A549 (cell line): ENCODE measurements at regions not wholly inside any gene's neighbourhood (a gene's known extent, or its start where the extent isn't known, plus 50 kb on each side); places are given as distances from the start of the nearest gene placed in this dataset.

Source experiments
- CEBPB ChIP-seq, 2 experiments: fragments of >200 bp in 1 of 2; sonication (Bioruptor Twin) in 1 of 2; formaldehyde crosslinking in 1 of 2; IDR thresholded peaks; 2 replicates each; pipeline ENCODE4 v1.6.1; 2012 to 2016
- CTCF ChIP-seq: fragments of >200 bp; sonication (Bioruptor Twin); formaldehyde crosslinking; IDR thresholded peaks from 3 replicates; pipeline ENCODE4 v1.5.1; 2016
- EP300 ChIP-seq, 2 experiments: fragments of >200 bp; sonication (Bioruptor Twin); formaldehyde crosslinking; IDR thresholded peaks; 2 replicates in 1 of 2; 3 replicates in 1 of 2; pipeline ENCODE4 v1.6.1; 2016 to 2017
- HEYL ChIP-seq: fragments of 250-450 bp; sonication (Bioruptor Pico); IDR thresholded peaks from 2 replicates; pipeline ENCODE4 v1.8.0; 2021; ENCODE audit warnings: mild to moderate bottlenecking, moderate library complexity
- JUN ChIP-seq, 2 experiments: fragments of >200 bp; sonication (Bioruptor Twin); formaldehyde crosslinking; IDR thresholded peaks; 2 replicates in 1 of 2; 3 replicates in 1 of 2; pipeline ENCODE4 v1.6.1; 2016 to 2017
- MAFK ChIP-seq: fragments of 450-650 bp; IDR thresholded peaks from 2 replicates; pipeline ENCODE4 v1.6.1; 2014; ENCODE audit not compliant: partially characterized antibody
- MAX ChIP-seq: IDR thresholded peaks from 2 replicates; pipeline ENCODE4 v1.6.1; 2012
- NR3C1 ChIP-seq: fragments of >200 bp; sonication (Bioruptor Twin); formaldehyde crosslinking; IDR thresholded peaks from 3 replicates; pipeline ENCODE4 v1.6.1; 2017
- POLR2A ChIP-seq: IDR thresholded peaks from 2 replicates; pipeline ENCODE4 v1.6.1; 2012; ENCODE audit warnings: mild to moderate bottlenecking, low read length
- RCOR1 ChIP-seq: fragments of 150-350 bp; IDR thresholded peaks from 2 replicates; pipeline ENCODE4 v1.6.1; 2014; ENCODE audit warnings: antibody characterized with exemption, low read length, low read depth
- REST ChIP-seq: fragments of 200-600 bp; sonication (generic); IDR thresholded peaks from 2 replicates; pipeline ENCODE4 v1.6.1; 2016; ENCODE audit warnings: antibody characterized with exemption, mild to moderate bottlenecking, moderate library complexity
- SREBF2 ChIP-seq: fragments of 450-650 bp; IDR thresholded peaks from 2 replicates; pipeline ENCODE4 v1.6.1; 2014; ENCODE audit warnings: mild to moderate bottlenecking, moderate library complexity
- TFCP2L1 ChIP-seq: fragments of 250-450 bp; sonication (Bioruptor Pico); IDR thresholded peaks from 2 replicates; pipeline ENCODE4 v1.5.0; 2021; ENCODE audit warnings: mild to moderate bottlenecking
- USF2 ChIP-seq: fragments of 450-650 bp; IDR thresholded peaks from 2 replicates; pipeline ENCODE4 v1.6.1; 2014; ENCODE audit warnings: antibody characterized with exemption

- TF ChIP-seq CTCF (no peak), RCOR1 (no peak), EP300 (IDR thresholded peaks at IDR 0.05) (no peak), CEBPB (IDR thresholded peaks at IDR 0.05) (no peak), TFCP2L1 (CRISPR knock-in tag) (no peak), NR3C1 (no peak), USF2 (no peak), MAX (no peak), JUN (IDR thresholded peaks at IDR 0.05) (no peak), POLR2A (no peak), MAFK (no peak), REST (no peak), HEYL (CRISPR knock-in tag) (no peak), SREBF2 (no peak)
Observed at GRCh38 chr17:31627960-31628359, 231.1 kb downstream of the COPRS start.
